Activated B cell treated with CpG ODN at 0.5 μM for 24 hours (primary cell): ENCODE measurements at regions not wholly inside any gene's neighbourhood (a gene's known extent, or its start where the extent isn't known, plus 50 kb on each side); places are given as distances from the start of the nearest gene placed in this dataset.

Source experiments
- ATAC-seq: fragments of 200-7000 bp; cut with Tn5 transposase; one replicate; pipeline ENCODE4 v1.10.0; 2021; ENCODE audit warnings: low read depth, mild to moderate bottlenecking, moderate library complexity
- CTCF ChIA-PET: fragments of 350-600 bp; sonication (Branson Sonifier 250); formaldehyde crosslinking; loops from one replicate; lab custom pipeline; 2021; ENCODE audit warnings: antibody characterized with exemption; lab: Charles Lee
- POLR2A ChIA-PET: fragments of 350-600 bp; sonication (Branson Sonifier 250); formaldehyde crosslinking; loops from one replicate; lab custom pipeline; 2021; ENCODE audit warnings: antibody characterized with exemption; lab: Charles Lee
- DNase-seq: peaks from one replicate; pipeline ENCODE4 v3.0.0; 2022
- H3K27ac Mint-ChIP-seq: one replicate; pipeline ENCODE4 v1.8.0; 2020; ENCODE audit warnings: mixed read lengths
- H3K27me3 Mint-ChIP-seq: one replicate; pipeline ENCODE4 v1.8.0; 2021; ENCODE audit warnings: mixed read lengths
- H3K36me3 Mint-ChIP-seq: one replicate; pipeline ENCODE4 v1.8.0; 2021; ENCODE audit warnings: low read depth, mixed read lengths
- H3K4me1 Mint-ChIP-seq: one replicate; pipeline ENCODE4 v1.8.0; 2021; ENCODE audit warnings: mixed read lengths
- H3K4me3 Mint-ChIP-seq: one replicate; pipeline ENCODE4 v1.8.0; 2020; ENCODE audit warnings: mild to moderate bottlenecking, mixed read lengths
- H3K9me3 Mint-ChIP-seq: one replicate; pipeline ENCODE4 v1.8.0; 2020; ENCODE audit warnings: mixed read lengths
- intact Hi-C: fragments of 100-400 bp; cut with micrococcal nuclease; formaldehyde crosslinking; loops from one replicate; pipeline ENCODE4 v1.15.1; 2024
- TF ChIP-seq, protein P1 (sequence below): fragments of 200-600 bp; IDR thresholded peaks from one replicate; pipeline ENCODE4 v1.8.0; 2022; ENCODE audit warnings: antibody characterized with exemption, mild to moderate bottlenecking

DNA sequence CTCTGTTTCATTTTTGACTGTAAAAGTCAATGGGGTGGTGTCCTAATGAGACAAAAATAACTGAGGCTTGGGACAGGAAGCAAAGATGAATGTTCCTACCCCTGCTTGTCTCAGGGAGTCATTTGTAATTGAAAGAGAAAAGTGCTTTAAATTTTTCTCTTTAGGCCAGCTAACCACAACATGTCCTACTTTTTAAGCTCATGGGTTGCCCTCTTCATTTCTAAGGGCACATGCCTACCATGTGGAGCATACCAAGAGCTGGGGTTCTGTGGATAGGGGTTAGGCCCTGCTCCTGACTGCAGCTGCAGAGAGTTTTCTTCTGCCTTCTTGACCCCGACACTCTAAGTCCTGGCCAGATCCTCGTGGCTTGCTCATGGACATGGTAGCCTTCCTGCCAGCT is 96.8 kb upstream of the ARL4C start:
- no peaks in the 10 kb centered on the region for H3K36me3 Mint-ChIP-seq
- H3K9me3 Mint-ChIP-seq: no peaks in the 10 kb centered on the region
- H3K27ac Mint-ChIP-seq: no peak overlapping the region
- POLR2A ChIA-PET: no interaction called here
- peaks cover 10% of the 10 kb centered on the region for H3K27me3 Mint-ChIP-seq
- DNase-seq (no peak), ATAC-seq (no peak)
- H3K4me3 Mint-ChIP-seq: no peak overlapping the region
- H3K4me1 Mint-ChIP-seq: no peaks in the 10 kb centered on the region
- TF ChIP-seq, protein P1, sequence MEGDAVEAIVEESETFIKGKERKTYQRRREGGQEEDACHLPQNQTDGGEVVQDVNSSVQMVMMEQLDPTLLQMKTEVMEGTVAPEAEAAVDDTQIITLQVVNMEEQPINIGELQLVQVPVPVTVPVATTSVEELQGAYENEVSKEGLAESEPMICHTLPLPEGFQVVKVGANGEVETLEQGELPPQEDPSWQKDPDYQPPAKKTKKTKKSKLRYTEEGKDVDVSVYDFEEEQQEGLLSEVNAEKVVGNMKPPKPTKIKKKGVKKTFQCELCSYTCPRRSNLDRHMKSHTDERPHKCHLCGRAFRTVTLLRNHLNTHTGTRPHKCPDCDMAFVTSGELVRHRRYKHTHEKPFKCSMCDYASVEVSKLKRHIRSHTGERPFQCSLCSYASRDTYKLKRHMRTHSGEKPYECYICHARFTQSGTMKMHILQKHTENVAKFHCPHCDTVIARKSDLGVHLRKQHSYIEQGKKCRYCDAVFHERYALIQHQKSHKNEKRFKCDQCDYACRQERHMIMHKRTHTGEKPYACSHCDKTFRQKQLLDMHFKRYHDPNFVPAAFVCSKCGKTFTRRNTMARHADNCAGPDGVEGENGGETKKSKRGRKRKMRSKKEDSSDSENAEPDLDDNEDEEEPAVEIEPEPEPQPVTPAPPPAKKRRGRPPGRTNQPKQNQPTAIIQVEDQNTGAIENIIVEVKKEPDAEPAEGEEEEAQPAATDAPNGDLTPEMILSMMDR: no peak
- CTCF ChIA-PET: no interaction called here
- intact Hi-C loops: no loop called here

DNA sequence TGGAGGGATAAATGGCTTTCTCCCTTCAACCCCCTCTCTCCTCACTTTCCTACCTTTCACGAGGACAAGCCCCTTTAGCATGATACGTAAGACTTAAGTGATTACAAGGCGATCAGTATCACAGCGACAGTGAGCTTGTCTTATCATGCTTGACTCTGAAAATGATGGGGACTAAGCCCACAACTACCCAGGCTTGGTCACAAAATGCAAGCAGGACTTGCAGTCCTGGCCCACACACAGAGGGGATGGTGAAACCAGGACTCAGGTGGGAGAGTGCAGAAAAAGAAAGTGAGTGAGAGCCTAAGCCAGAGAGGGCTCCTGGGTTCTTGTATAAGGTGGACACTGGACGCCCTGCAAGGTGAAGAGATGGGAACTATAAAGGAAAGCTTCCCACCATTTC is 95.7 kb upstream of the ARL4C start:
- ChIA-PET POLR2A (no interaction called here), CTCF (interaction anchor here (1.5 kb wide), 1 partner anchor 19 kb away, joined by 3 read pairs; no protein-coding TSS in a partner anchor)
- Mint-ChIP-seq H3K4me1 (no peaks in the 10 kb centered on the region), H3K27ac (no peak overlapping the region), H3K9me3 (no peaks in the 10 kb centered on the region), H3K36me3 (no peaks in the 10 kb centered on the region), H3K27me3 (peaks cover 10% of the 10 kb centered on the region), H3K4me3 (no peak overlapping the region)
- intact Hi-C loops: no loop called here
- TF ChIP-seq, protein P1: no peak
- DNase-seq (no peak), ATAC-seq (no peak)

DNA sequence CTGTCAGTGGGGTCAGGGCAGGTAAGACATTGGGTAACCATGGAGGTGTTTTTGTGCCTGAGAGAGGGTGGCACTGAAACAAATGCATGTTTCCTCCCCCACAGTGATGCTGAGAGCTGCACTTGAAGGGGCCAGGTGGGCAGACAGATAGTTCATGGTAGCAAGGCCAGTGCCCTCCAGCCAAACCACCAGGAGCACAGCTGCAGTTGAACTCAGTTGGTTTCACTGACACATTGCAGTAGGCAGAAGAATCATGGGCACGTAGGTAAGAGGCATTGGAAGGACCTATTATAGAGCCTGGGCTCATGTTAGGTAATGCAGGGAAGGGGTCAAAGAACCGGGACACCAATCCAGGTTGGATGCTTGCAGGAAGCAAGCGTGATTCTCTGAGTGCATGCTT is 93.2 kb upstream of the ARL4C start:
- H3K4me3 Mint-ChIP-seq: no peak overlapping the region
- ChIA-PET POLR2A (no interaction called here), CTCF (no interaction called here)
- no peaks in the 10 kb centered on the region for H3K36me3 Mint-ChIP-seq
- intact Hi-C loops: no loop called here
- H3K9me3 Mint-ChIP-seq: no peaks in the 10 kb centered on the region
- H3K4me1 Mint-ChIP-seq: no peaks in the 10 kb centered on the region
- H3K27me3 Mint-ChIP-seq: peaks cover 10% of the 10 kb centered on the region
- TF ChIP-seq, protein P1: no peak
- ATAC-seq (no peak), DNase-seq (no peak)
- H3K27ac Mint-ChIP-seq: no peak overlapping the region

DNA sequence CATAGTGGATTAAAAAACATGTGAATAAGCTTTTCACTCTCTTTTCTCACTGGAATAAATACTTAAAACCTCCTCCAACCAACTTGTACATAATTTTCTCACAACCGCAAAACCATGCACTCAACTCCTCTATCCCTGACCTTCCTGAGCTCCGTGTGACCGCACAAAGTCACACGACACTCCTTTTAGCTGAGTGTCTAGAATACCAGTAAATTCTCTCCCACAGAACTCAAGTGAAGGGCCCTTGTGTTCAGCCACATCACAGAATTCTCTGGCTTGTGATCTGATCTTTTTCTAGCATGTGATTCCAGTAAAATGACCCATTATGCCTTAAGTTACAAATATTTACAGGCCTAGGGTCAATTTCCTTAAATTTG is 91.2 kb upstream of the ARL4C start:
- POLR2A ChIA-PET: no interaction called here
- Mint-ChIP-seq H3K27ac (no peak overlapping the region), H3K9me3 (no peaks in the 10 kb centered on the region), H3K4me3 (no peak overlapping the region), H3K27me3 (peaks cover 17% of the 10 kb centered on the region), H3K36me3 (no peaks in the 10 kb centered on the region), H3K4me1 (no peaks in the 10 kb centered on the region)
- intact Hi-C loops: no loop called here
- DNase-seq (no peak), ATAC-seq (no peak)
- TF ChIP-seq, protein P1: no peak
- CTCF ChIA-PET: no interaction called here

DNA sequence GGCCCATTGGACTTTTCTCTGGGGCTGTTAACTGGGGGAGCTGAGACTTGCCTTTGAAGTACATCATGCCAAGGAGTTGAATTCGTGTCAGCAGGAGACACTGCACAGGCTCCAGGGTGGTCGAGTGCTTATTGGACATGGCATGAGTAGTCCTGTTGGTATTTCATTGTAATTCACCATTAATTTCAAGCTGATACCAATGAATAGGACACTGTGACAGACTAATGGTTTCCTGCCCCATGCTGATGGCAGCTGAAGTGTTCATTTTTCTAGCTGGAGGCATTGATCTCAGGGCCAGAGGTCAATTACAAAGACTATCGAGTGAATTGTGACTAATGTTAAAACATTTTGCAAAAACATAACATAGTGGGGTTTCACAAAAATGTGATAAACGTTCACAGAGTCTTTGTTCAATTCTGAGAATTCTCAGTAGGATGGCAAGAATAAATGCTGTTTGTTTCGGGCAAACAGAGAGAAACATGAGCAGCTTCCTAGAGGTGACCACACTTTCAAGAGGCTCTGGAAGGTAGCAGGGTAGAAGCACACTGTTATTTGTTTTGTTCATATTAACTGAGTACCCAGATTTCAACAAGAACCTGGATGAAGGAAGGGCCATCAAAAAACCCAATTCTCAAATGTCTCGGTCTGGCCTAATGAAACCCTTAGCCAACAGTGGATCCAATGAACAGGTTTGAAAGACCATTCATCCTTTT is 90.6 kb upstream of the ARL4C start:
- ChIA-PET CTCF (no interaction called here), POLR2A (no interaction called here)
- no peak for DNase-seq
- Mint-ChIP-seq H3K9me3 (no peaks in the 10 kb centered on the region), H3K27me3 (peaks cover 16% of the 10 kb centered on the region), H3K36me3 (no peaks in the 10 kb centered on the region), H3K4me1 (no peaks in the 10 kb centered on the region), H3K27ac (no peak overlapping the region), H3K4me3 (no peak overlapping the region)
- intact Hi-C loops: no loop called here
- TF ChIP-seq, protein P1: no peak
- ATAC-seq: no peak
